ENCODE measurements at regions not wholly inside any gene's neighbourhood (a gene's known extent, or its start where the extent isn't known, plus 50 kb on each side); places are given as distances from the start of the nearest gene placed in this dataset.
"Not testable (repeated sequence)": the region's sequence is repeated elsewhere in the genome, so short reads cannot be mapped to it uniquely, and the experiment has no call there.

GRCh38 chr12:61584943-61585342 lies 675.3 kb upstream of the USP15 start:
- no peak overlapping the region for H2BK12ac ChIP-seq (ENCODE audit: low read length in 2 of 2)
- no peak overlapping the region for H3K4me2 ChIP-seq (ENCODE audit: low read length, poor library complexity, severe bottlenecking)
- H3K4me1 ChIP-seq (ENCODE audit: control insufficient read depth, insufficient read depth, low read depth, low read length) = no peaks in the 10 kb centered on the region
- no peaks in the 10 kb centered on the region for H3K27me3 ChIP-seq (ENCODE audit: control insufficient read depth in 1 of 2, insufficient read depth in 1 of 2, low read length in 2 of 2)
- no peak overlapping the region for H2BK15ac ChIP-seq (ENCODE audit: low read depth, poor library complexity, severe bottlenecking)
- no peaks in the 10 kb centered on the region for H3K36me3 ChIP-seq (ENCODE audit: control insufficient read depth in 1 of 2, insufficient read depth in 2 of 2, low read depth in 1 of 2, low read length in 2 of 2)
- no peak overlapping the region for H3K18ac ChIP-seq (ENCODE audit: low read depth in 1 of 2, low read length in 2 of 2)
- H2AK5ac ChIP-seq (ENCODE audit: low read length, severe bottlenecking) = no peak overlapping the region
- H3K4me3 ChIP-seq (ENCODE audit: insufficient read depth in 1 of 2, low read depth in 1 of 2, low read length in 2 of 2) = no peak overlapping the region
- H3K9ac ChIP-seq (ENCODE audit: low read length) = no peak overlapping the region
- H3K23ac ChIP-seq (ENCODE audit: low read length in 2 of 2) = no peak overlapping the region
- H2BK5ac ChIP-seq (ENCODE audit: low read depth, low read length, poor library complexity, severe bottlenecking) = no peak overlapping the region
- no peak for DNase-seq
- peaks cover 5% of the 10 kb centered on the region for H3K9me3 ChIP-seq (ENCODE audit: control insufficient read depth, low read length)
- no peak overlapping the region for H2AFZ ChIP-seq (ENCODE audit: low read depth, low read length)
- H4K8ac ChIP-seq (ENCODE audit: low read length) = no peak overlapping the region
- no peaks in the 10 kb centered on the region for H3K79me1 ChIP-seq (replicated peaks; ENCODE audit: low read length, poor library complexity, severe bottlenecking)
- no peak overlapping the region for H3K27ac ChIP-seq (ENCODE audit: low read length, poor library complexity, severe bottlenecking)
- no peak overlapping the region for H3K4ac ChIP-seq (ENCODE audit: low read depth in 1 of 2, low read length in 2 of 2)
- H2BK120ac ChIP-seq (ENCODE audit: low read depth, low read length) = no peak overlapping the region
- no peak overlapping the region for H3K14ac ChIP-seq (ENCODE audit: low read length in 2 of 2)
- WGBS = 41% methylated on average over 1 of the region's 1 CpG
- H4K91ac ChIP-seq (ENCODE audit: low read length) = no peak overlapping the region

- not testable (repeated sequence) for DNase-seq; H2AFZ ChIP-seq (ENCODE audit: low read depth, low read length); H4K91ac ChIP-seq (ENCODE audit: low read length); H3K18ac ChIP-seq (ENCODE audit: low read depth in 1 of 2, low read length in 2 of 2); H3K23ac ChIP-seq (ENCODE audit: low read length in 2 of 2); H3K9ac ChIP-seq (ENCODE audit: low read length); H2BK15ac ChIP-seq (ENCODE audit: low read depth, poor library complexity, severe bottlenecking); H3K27ac ChIP-seq (ENCODE audit: low read length, poor library complexity, severe bottlenecking); H3K36me3 ChIP-seq (ENCODE audit: control insufficient read depth in 1 of 2, insufficient read depth in 2 of 2, low read depth in 1 of 2, low read length in 2 of 2); H4K8ac ChIP-seq (ENCODE audit: low read length); H3K4ac ChIP-seq (ENCODE audit: low read depth in 1 of 2, low read length in 2 of 2); H2AK5ac ChIP-seq (ENCODE audit: low read length, severe bottlenecking); H3K4me2 ChIP-seq (ENCODE audit: low read length, poor library complexity, severe bottlenecking); H2BK12ac ChIP-seq (ENCODE audit: low read length in 2 of 2); H2BK5ac ChIP-seq (ENCODE audit: low read depth, low read length, poor library complexity, severe bottlenecking); H3K4me1 ChIP-seq (ENCODE audit: control insufficient read depth, insufficient read depth, low read depth, low read length); H3K27me3 ChIP-seq (ENCODE audit: control insufficient read depth in 1 of 2, insufficient read depth in 1 of 2, low read length in 2 of 2); H3K79me1 ChIP-seq (replicated peaks; ENCODE audit: low read length, poor library complexity, severe bottlenecking); H3K4me3 ChIP-seq (ENCODE audit: insufficient read depth in 1 of 2, low read depth in 1 of 2, low read length in 2 of 2); H3K14ac ChIP-seq (ENCODE audit: low read length in 2 of 2); H2BK120ac ChIP-seq (ENCODE audit: low read depth, low read length)
- H3K9me3 ChIP-seq (ENCODE audit: control insufficient read depth, low read length) = peaks cover 12% of the 10 kb centered on the region
Measured at GRCh38 chr12:61590864-61591263, 669.3 kb upstream of the USP15 start.

GRCh38 chr12:61610143-61610542 lies 650.1 kb upstream of the USP15 start:
- Histone ChIP-seq H2BK15ac (ENCODE audit: low read depth, poor library complexity, severe bottlenecking) (no peak overlapping the region), H3K9me3 (ENCODE audit: control insufficient read depth, low read length) (peaks cover 13% of the 10 kb centered on the region), H3K4me2 (ENCODE audit: low read length, poor library complexity, severe bottlenecking) (no peak overlapping the region), H3K4me3 (ENCODE audit: insufficient read depth in 1 of 2, low read depth in 1 of 2, low read length in 2 of 2) (no peak overlapping the region), H2AK5ac (ENCODE audit: low read length, severe bottlenecking) (no peak overlapping the region), H2BK5ac (ENCODE audit: low read depth, low read length, poor library complexity, severe bottlenecking) (no peak overlapping the region), H3K23ac (ENCODE audit: low read length in 2 of 2) (no peak overlapping the region), H3K27me3 (ENCODE audit: control insufficient read depth in 1 of 2, insufficient read depth in 1 of 2, low read length in 2 of 2) (no peaks in the 10 kb centered on the region), H3K14ac (ENCODE audit: low read length in 2 of 2) (no peak overlapping the region), H3K4me1 (ENCODE audit: control insufficient read depth, insufficient read depth, low read depth, low read length) (no peaks in the 10 kb centered on the region), H4K91ac (ENCODE audit: low read length) (no peak overlapping the region), H2BK120ac (ENCODE audit: low read depth, low read length) (no peak overlapping the region), H3K9ac (ENCODE audit: low read length) (no peak overlapping the region), H3K79me1 (replicated peaks; ENCODE audit: low read length, poor library complexity, severe bottlenecking) (no peaks in the 10 kb centered on the region), H3K18ac (ENCODE audit: low read depth in 1 of 2, low read length in 2 of 2) (no peak overlapping the region), H3K36me3 (ENCODE audit: control insufficient read depth in 1 of 2, insufficient read depth in 2 of 2, low read depth in 1 of 2, low read length in 2 of 2) (no peaks in the 10 kb centered on the region), H4K8ac (ENCODE audit: low read length) (no peak overlapping the region), H2BK12ac (ENCODE audit: low read length in 2 of 2) (no peak overlapping the region), H3K4ac (ENCODE audit: low read depth in 1 of 2, low read length in 2 of 2) (no peak overlapping the region), H3K27ac (ENCODE audit: low read length, poor library complexity, severe bottlenecking) (no peak overlapping the region), H2AFZ (ENCODE audit: low read depth, low read length) (no peak overlapping the region)
- DNase-seq = peak; percentile 1

GRCh38 chr12:61629702-61630101 lies 630.5 kb upstream of the USP15 start:
- no peak overlapping the region for H2AFZ ChIP-seq (ENCODE audit: low read depth, low read length)
- H4K8ac ChIP-seq (ENCODE audit: low read length) = no peak overlapping the region
- no peak overlapping the region for H3K9ac ChIP-seq (ENCODE audit: low read length)
- DNase-seq = no peak
- no peaks in the 10 kb centered on the region for H3K79me1 ChIP-seq (replicated peaks; ENCODE audit: low read length, poor library complexity, severe bottlenecking)
- no peak overlapping the region for H3K27ac ChIP-seq (ENCODE audit: low read length, poor library complexity, severe bottlenecking)
- no peak overlapping the region for H2BK5ac ChIP-seq (ENCODE audit: low read depth, low read length, poor library complexity, severe bottlenecking)
- no peak overlapping the region for H3K4ac ChIP-seq (ENCODE audit: low read depth in 1 of 2, low read length in 2 of 2)
- WGBS = 82% methylated on average over 2 of the region's 2 CpGs
- no peak overlapping the region for H3K14ac ChIP-seq (ENCODE audit: low read length in 2 of 2)
- no peak overlapping the region for H3K4me2 ChIP-seq (ENCODE audit: low read length, poor library complexity, severe bottlenecking)
- no peak overlapping the region for H3K23ac ChIP-seq (ENCODE audit: low read length in 2 of 2)
- no peak overlapping the region for H3K18ac ChIP-seq (ENCODE audit: low read depth in 1 of 2, low read length in 2 of 2)
- H3K27me3 ChIP-seq (ENCODE audit: control insufficient read depth in 1 of 2, insufficient read depth in 1 of 2, low read length in 2 of 2) = no peaks in the 10 kb centered on the region
- no peak overlapping the region for H3K4me3 ChIP-seq (ENCODE audit: insufficient read depth in 1 of 2, low read depth in 1 of 2, low read length in 2 of 2)
- H3K9me3 ChIP-seq (ENCODE audit: control insufficient read depth, low read length) = peaks cover 7% of the 10 kb centered on the region
- H2BK15ac ChIP-seq (ENCODE audit: low read depth, poor library complexity, severe bottlenecking) = no peak overlapping the region
- no peak overlapping the region for H2BK12ac ChIP-seq (ENCODE audit: low read length in 2 of 2)
- H2BK120ac ChIP-seq (ENCODE audit: low read depth, low read length) = no peak overlapping the region
- H4K91ac ChIP-seq (ENCODE audit: low read length) = no peak overlapping the region
- no peak overlapping the region for H2AK5ac ChIP-seq (ENCODE audit: low read length, severe bottlenecking)
- H3K36me3 ChIP-seq (ENCODE audit: control insufficient read depth in 1 of 2, insufficient read depth in 2 of 2, low read depth in 1 of 2, low read length in 2 of 2) = no peaks in the 10 kb centered on the region
- H3K4me1 ChIP-seq (ENCODE audit: control insufficient read depth, insufficient read depth, low read depth, low read length) = no peaks in the 10 kb centered on the region

Measured in mesenchymal stem cell (in vitro differentiated cells and primary cell).